HPDE6-E6E7 (cell line): ENCODE measurements at regions not wholly inside any gene's neighbourhood (a gene's known extent, or its start where the extent isn't known, plus 50 kb on each side); places are given as distances from the start of the nearest gene placed in this dataset.

Experiments used
- DNase-seq: peaks from one replicate; pipeline ENCODE4 v3.0.0; 2011; ENCODE audit warnings: missing footprints; ENCODE audit errors: extremely low spot score

DNA sequence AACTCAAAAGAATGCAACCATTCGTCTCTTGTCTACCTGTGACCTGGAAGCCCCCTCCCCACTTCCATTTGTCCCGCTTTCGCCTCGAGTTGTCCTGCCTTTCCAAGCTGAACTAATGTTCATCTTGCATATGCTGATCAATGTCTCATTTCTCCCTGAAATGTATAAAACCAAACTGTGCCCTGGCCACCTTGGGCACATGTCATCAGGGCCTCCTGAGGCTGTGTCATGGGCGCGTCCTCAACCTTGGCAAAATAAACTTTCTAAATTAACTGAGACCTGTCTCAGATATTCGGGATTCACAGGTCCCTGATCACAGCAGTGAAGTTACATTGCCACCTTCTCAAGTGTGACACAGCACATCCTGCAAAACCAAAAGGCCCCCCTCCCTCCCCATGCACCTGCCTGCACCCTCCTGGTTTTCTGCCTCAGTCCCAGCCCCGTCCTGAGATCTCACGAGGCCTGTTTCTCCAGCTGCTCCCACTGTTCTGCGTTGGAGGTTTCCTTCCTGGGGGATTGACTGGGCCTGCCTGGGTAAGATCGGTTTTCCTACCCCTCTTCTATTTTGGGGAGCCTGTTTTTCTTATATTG lies 1328.7 kb downstream of the TBC1D22A start:
- DNase-seq, result no peak

DNA sequence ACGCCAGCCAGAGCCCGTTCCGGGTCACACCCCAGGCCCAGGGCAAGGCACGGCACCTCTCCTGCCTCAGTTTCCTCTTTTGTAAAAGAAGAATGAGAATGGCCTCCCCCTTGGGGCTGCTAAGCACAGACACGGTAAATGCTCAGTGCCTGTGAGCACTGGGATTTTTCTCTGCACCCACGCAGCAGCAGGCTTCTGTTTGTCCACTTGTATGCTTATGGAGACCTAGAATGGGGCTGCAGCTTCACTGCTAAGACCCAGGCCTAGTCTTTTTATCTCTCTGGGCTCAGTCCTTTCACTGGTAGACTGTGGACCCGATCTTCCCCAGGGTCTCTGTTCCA lies 1327.9 kb downstream of the TBC1D22A start:
- DNase-seq, result no peak

DNA sequence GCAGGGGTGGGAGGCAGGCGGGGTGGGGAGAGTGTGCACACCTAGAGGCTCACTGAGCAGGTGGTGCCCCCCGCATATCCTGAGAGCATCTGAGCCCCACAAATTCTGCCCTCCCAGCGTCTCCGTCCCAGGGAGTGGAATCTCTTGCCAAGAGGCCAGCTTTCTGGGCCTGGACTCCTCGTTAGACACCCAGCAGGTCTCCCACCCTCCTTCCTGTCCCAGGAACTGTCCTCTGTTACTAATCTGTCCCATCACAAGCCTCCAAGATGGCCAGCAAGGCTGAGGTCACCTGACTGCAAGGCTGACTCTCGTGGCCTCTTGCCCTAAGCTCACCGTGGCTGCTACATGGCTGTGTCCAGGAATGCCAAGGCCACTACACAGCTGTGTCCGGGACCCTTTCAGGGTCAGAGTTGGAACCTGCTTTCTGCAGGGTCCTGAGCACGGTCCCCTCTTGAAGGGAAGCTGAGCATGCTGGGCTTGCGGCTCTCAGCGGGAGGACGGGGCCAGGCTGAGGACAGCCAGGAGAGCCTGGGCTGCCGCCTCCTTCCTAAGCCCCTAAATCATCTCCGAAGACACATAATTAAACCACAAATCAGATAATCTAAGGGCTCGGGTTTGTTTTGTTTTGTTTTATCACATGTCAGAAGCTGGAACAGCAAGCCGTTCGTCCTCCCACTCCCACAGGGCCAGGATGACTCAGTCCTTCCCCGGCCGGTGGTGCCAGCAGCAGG lies 1327.3 kb downstream of the TBC1D22A start:
- no peak for DNase-seq

DNA sequence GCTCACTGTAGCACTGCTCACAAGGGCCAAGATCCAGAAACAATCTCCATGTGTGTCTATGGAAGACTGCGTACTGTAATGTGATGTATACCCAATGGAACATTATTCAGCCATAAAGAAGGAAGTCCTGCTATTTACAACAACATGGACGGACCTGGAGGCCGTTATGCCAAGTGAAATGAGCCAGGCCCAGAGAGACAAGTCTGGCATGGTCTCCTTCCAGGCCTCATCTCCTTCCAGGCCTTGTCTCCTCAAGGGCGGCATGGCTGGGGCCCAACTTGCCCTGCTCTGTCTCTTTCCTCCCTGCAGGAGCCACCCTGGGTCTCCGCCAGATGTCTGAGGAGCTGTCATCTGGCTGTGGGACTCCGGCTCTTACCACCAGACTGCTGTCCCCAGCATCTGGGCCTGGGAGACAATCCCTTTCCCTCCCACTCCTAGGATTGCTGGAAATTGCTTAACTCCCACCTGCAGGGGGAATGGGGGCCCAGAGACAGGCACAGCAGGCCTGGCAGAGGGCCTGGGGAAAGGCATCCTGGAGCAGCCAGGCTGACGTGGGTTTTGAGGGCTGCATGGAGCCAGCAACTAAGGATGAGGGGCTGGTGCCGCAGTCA lies 1326.6 kb downstream of the TBC1D22A start:
- DNase-seq, result no peak

DNA sequence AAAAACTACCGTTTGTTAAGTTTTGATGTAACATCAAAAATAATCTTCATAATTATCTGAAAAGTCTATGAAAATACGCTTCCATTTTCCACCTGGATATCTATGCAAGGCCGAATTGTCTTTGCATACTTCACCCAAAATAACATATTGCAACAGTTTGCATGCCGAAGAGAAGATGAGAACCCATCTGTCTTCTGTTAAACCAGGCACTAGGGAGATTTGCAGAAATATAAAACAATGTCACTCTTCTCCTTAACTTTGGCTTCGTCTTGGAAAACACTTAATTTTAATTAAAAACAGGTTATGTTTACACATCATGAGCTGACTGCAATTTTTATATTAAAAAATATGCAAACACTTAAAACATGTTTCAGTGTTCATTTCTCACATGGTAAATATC lies 1325.8 kb downstream of the TBC1D22A start:
- no peak for DNase-seq

DNA sequence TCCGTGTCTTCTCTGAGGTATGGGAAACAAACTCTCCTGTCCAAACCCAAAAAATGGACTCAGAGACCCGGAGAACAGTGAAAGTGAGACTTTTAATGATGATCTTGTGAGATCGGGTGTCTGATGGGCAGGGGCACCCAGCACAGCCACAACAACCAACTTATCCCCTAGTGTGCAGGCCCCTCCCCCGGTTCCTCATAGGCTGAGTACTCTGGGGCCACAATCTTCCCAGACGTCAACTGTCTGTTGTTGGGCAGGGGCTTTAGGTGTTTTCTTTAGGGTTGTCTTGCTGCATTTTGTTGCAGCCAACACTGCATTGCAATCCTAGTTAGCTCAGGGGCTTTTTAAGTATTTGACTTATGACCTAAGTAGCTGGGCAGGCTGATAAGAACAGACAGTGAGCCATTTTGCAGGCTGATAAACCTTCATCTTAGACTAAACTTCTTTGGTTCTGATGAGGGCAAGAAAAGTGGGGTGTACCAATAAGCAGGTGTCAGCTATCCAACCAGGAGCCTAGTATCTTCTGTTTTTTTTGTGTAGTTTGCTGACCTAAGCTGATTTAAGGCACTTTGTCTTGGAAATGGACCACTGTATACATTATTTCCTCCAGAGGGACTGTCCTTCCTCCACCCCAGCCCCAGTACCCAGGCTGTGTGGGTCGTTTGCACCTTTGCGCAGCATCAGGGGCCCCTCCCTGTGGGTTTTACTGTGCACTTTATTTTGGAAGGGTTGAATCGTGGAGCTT lies 1323.6 kb downstream of the TBC1D22A start:
- no peak for DNase-seq

DNA sequence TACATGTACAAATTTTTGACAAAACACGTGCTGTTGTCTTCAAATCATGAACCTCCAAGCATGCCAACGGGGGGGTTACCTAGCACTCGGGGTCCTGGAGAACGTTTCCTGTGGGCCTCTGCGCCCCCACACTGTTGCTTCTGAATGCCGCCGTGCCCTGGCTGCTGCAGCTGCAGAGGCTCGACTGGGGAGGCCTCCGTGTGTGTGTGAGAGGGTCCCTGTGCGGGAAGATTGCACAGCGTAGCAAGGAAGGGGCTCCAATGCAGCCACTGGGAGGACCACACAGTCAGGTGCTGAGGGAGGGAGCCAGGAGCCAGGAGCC lies 1322.2 kb downstream of the TBC1D22A start:
- DNase-seq, result no peak

DNA sequence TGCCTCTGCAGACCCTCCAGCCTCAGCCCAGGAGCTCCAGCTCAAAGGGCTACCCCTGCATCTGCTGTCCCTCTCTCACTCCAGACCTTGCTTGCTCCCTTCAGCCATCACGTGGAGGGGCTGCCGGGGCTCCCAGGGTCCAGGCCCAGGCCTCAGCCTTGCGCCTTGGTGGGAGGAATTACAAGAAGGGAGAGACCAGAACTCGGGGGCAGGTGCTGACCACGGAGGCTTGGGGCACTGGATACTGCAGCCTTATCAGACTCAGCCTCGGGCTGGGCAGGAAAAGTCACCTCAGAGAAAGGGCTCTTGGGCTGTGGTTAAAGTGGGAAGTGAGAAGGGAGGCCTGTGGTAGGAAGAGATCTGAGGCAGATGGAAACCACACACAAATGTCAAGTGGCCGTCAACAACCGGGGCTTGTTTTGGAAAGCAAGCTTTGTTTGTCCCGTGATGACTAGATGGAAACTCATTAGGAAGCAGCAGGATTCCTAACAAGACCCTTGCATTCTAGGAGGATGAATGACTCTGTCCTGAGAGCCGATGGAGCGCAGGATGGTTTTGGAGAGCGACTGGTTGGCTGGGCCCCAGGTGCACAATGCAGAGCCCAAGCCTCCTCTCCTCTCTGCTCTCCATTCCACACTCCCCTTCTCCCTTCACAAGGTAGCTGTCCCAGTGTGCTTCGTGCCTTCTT lies 1321.7 kb downstream of the TBC1D22A start:
- DNase-seq, result no peak

DNA sequence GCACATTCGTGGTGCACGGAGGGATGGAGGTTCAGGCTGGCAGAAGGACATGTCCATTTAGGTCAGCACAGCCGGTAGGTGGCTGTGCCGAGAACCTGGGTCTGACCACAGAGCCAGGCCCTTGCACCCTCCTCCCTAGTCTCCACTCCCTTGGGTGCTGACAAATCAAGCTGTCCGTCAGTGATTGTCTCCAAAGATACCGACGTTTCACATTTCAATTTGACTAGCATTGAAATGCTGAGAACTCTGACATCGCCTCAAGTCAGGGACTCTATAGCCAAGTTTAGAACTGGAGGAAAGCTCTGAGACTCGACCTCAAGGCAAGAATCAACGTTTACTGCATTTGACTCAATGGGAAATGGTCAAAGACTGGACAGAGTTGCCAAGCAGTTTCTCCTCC lies 1321.1 kb downstream of the TBC1D22A start:
- no peak for DNase-seq

DNA sequence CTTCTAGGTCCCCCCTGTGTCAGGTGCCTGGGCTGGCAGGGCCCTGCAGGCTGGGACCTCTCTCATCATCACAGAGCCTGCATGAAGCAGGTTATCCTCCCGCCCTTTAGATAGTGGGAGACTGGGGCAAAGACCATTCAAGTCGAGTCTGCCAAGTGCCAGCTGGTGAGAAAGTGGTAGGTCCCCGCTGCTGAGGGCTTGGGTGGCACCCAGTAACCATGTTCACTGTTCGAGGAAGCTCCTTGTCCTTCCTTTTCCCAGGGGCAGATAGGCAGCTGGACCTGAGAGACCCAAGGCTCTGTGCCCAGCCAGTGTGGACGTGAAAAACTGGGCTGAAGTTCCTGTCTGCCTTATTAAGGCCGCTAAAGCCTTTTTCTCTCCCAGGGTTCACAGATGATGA lies 1319.8 kb downstream of the TBC1D22A start:
- no peak for DNase-seq

DNA sequence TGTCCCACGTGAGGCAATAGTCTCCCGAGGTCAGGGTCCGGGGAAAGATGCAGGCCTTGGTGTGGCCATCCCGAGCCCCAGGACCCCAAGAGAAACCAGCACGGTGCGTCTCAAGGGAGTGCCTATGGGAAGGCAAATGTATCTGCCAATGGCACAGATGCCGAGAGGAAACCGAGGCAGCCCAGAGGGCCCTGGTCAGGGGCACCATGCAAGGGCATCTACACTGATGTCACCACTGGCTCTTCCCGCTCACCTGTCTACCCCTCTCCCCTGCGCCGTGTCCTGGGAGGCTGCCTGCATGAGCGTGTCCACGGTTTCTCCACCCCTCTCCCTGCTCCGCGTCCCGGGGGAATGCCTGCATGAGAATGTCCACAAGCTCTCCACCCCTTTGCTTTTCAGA lies 1318.8 kb downstream of the TBC1D22A start:
- no peak for DNase-seq

DNA sequence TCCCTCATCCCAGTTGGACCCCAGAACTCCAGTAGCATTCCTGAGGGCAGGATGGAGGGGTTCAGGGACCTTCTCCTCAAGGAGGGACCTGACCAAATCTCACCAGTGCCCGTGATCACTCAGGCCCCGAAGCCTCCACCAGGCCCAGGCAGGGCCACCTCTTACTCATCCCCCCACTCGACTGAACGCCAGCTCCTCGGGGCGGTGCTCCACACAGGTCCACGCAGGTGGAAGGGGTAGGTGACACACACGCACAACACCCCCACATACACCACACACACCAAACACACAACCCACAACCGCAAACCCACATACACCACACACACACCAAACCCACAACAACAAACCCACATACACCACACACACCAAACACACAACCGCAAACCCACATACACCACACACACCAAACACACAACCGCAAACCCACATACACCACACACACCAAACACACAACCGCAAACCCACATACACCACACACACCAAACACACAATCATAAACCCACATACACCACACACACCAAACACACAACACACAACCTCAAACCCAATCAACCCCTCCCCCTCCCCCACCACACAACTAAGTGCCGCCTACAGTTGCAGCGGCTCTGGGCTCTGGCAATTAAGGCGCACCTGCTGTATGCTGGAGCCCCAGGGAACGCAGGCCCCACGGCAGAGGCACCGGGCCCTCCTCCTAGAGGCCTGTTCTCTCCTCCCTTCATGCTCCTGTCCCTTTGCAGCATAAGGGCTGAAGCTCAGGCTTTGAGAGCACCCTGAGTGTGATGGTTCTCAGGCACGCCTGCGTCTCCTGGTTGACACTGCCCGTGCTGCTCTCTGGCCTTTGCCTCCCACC lies 1318.1 kb downstream of the TBC1D22A start:
- no peak for DNase-seq

DNA sequence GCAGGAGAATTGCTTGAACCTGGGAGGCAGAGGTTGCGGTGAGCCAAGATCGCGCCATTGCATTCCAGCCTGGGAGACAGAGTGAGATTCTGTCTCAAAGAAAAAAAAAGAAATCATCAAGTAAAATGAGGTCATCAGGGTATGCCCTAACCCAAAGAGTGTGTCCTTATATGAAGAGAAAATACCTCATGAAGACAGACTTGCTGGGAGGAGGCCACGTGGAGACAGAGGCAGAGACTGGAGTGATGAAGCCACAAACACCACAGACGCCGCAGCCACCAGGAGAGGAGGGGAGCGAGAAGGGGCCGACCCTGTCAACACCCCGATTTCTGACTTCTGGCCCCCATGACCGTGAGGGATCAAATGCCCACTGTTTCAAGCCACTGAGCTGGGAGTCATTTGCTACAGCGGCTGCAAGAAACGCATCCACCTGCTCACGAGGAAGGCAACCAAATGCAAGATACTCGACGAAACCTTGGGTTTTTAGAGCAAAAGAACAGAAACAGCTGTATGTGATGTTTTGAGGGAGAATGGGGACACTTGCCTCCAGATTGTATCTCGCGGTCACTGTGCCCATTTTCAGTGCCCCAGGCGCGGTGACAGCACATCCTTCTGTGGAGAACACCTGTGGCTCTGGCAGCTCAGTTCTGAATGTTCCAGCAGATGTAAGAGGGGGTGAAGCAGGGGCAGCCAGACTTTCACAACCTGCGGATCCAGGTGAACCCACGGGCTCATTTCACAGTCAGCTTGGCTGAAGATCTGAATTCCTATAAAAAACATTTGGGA lies 1317.2 kb downstream of the TBC1D22A start:
- DNase-seq, result no peak

DNA sequence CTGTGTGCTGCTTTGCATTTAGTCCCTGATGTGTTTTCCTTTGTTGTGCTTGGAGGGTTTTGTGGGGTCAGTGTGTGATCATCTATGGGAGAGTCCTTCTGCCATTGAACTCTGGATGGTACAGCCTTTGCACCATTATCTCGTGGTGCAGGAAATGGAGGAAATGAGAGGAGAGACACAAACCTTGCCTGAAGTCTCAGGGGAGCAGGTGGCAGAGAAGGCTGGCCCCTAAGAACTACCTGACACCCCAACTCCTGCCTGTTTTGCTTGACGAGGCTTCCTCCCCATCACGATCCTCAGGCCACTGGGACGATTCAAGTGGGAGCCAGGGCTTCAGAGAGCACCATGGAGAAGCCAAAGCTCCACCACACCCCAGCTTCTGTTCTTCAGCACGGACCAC lies 1316.4 kb downstream of the TBC1D22A start:
- DNase-seq, result no peak

DNA sequence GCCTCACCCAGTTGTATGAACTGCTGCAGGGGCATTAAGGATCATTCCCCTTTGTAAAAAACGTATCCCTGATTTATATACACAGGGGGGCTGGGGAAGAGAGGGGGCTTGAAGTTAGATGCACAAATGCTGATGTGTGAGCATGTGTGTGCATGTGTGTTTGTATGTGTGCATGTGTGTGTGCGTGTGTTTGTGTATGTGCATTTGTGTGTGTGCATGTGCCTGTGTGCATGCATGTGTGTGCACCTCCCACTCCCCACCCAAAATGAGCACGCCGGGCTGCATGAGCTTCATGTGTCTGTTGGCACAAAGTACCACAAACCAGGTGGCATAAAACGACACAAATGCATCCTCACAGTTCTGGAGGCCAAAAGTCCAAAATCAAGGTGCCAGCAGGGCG lies 1315.2 kb downstream of the TBC1D22A start:
- DNase-seq, result no peak

DNA sequence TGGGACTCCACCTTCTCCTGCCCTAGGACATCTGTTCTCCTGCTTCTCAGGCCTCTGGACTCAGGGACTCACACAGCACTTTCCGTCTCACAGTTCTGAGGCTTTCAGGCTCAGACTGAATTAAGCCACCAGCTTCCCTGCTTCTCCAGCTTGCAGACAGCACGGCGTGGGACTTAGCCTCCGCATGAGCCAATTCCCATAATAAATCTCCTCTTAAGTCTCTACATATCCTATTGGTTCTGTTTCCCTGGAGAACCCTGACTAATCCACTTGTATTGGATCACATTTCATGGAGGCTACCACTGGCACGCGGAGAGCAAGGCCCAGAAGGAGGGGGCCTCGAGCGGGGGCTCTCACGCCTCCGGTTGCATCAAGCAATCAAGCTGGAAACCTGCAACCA lies 1313.6 kb downstream of the TBC1D22A start:
- DNase-seq, result no peak

DNA sequence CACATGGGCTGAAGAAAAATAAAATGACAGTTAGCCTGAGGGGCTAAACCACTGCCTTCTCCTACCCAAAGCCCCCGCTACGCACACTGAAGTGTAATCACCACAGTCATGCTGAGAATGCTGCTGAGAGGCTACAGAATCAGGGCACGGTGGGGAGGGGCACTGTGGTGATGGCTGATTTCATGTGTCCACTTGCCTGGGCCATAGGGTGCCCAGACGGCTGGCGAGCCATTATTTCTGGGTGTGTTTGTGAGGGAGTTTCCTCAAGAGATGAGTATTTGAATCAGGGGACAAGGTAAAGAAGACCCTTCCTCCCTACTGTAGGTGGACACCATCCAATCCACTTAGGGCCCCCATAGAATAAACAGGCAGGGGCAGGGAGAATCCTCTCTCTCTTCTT lies 1313.2 kb downstream of the TBC1D22A start:
- DNase-seq, result no peak

DNA sequence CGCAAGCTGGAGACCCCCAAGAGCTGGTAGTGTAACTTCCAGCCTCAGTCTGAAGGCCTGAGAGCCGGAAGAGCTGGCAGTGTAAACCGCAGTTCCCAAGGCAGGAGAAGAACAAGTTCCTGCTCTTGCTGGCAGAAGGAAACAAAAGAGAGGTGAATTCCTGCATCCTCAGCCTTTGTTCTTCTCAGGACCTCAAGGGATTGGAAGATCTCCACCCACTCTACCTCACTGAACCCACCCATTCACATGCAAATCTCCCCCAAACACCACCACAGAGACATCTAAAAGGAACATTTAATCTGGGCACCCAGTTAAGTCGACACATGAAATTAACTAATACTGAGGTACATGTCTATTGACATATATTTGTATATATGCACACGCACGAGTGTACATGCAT lies 1310.3 kb downstream of the TBC1D22A start:
- DNase-seq, result no peak

DNA sequence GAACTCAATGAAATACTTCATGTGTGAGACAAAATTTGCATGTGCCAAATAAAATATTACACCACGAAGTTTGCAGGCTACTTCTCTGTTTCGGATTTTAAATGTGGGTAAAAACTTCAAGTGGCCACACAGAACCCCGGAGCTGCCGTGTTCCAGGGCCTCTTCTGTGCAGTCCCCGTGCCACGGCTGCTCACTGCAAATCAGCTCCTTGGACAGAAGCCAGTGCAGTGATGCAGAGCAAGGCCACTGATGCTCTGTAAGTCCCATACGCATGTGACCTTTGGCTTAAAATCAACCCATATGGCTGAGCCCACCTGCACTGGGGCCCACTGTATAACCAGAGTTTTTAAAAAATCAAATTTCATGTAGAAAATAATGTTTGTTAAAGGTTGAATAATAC lies 1309.4 kb downstream of the TBC1D22A start:
- no peak for DNase-seq

DNA sequence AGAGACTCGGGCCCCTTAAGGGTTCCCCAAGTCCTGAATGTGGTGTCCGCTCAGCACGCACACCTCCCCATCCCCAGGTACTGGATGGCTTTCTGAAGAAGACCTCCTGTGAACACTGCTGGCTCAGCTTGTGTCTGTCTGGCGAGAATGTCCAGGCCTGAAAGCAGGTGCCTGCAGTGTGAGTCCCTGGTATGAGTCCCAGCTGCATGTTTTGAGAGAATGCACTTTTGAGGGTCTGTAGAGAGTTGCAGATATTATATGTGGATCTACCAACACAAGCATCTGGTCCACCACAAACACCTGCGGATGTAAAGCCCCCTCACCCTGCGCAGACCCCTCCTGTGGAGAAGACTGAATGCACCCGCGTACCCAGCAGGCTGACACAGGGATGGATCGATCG lies 1308.9 kb downstream of the TBC1D22A start:
- no peak for DNase-seq

DNA sequence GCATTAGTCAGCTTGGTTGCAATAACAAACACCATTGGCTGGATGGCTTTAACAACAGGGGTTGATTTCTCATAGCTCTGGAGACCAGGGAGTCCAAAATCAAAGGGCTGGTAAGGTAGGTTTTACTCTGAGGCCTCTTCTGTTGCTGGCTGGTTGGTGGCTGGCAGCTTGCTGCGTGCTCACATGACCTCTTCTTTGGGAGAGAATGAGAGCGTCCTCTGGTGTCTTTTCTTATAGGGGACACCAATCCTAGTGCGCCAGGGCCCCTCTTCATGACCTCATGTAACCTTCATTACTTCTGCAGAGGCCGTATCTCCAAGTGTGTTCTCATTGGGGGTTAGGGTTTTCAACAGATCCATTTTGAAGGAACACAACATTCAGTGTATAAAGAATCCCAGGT lies 1308.3 kb downstream of the TBC1D22A start:
- no peak for DNase-seq
